ENCODE measurements at regions not wholly inside any gene's neighbourhood (a gene's known extent, or its start where the extent isn't known, plus 50 kb on each side); places are given as distances from the start of the nearest gene placed in this dataset.
A peak's percentile ranks its signal among the peaks of the same experiment; 100 is the strongest.

GRCh38 chr9:84139296-84140070 lies 158.9 kb downstream of the RMI1 start:
- TF ChIP-seq, protein P1, sequence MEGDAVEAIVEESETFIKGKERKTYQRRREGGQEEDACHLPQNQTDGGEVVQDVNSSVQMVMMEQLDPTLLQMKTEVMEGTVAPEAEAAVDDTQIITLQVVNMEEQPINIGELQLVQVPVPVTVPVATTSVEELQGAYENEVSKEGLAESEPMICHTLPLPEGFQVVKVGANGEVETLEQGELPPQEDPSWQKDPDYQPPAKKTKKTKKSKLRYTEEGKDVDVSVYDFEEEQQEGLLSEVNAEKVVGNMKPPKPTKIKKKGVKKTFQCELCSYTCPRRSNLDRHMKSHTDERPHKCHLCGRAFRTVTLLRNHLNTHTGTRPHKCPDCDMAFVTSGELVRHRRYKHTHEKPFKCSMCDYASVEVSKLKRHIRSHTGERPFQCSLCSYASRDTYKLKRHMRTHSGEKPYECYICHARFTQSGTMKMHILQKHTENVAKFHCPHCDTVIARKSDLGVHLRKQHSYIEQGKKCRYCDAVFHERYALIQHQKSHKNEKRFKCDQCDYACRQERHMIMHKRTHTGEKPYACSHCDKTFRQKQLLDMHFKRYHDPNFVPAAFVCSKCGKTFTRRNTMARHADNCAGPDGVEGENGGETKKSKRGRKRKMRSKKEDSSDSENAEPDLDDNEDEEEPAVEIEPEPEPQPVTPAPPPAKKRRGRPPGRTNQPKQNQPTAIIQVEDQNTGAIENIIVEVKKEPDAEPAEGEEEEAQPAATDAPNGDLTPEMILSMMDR (IDR thresholded peaks at IDR 0.05; ENCODE audit: insufficient read depth, low read depth, low read length, missing control alignments), result no peak
- DNase-seq (ENCODE audit: low read depth), result peak; percentile 55
- H3K4me3 ChIP-seq (ENCODE audit: low read depth, low read length), result no peak overlapping the region

DNA sequence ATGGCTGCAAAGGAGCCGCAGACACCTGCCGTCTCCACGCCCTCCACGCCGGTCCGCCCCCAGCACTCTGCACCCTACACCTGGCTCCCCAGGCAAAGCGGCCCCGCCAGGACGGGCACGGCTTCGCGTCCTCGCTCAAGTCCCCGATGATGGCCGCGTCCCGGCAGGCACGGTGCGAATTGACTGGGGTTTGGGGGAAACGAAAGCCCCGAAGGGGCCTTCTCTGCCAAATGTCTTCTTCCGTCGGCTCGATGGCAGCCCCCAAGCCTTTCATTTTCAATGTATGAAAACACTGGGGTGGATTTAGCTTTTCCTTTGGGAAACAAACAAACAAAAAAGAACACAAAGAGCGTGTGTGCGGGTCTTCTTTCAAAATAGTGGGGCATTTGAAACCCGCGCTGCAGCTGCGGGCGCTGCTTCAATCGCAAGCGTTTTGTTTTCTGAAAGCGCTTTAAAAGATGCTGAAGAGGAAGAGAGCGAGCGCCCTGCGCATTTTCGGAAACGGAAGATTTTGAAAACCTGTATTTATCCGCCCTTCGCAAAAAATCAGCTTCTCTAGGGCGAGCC lies 160.0 kb downstream of the RMI1 start:
- H3K4me3 ChIP-seq (ENCODE audit: low read depth, low read length), result peak overlapping the region; percentile 59
- TF ChIP-seq, protein P1 (IDR thresholded peaks at IDR 0.05; ENCODE audit: insufficient read depth, low read depth, low read length, missing control alignments), result no peak
- peak; percentile 27 for DNase-seq (ENCODE audit: low read depth)

DNA sequence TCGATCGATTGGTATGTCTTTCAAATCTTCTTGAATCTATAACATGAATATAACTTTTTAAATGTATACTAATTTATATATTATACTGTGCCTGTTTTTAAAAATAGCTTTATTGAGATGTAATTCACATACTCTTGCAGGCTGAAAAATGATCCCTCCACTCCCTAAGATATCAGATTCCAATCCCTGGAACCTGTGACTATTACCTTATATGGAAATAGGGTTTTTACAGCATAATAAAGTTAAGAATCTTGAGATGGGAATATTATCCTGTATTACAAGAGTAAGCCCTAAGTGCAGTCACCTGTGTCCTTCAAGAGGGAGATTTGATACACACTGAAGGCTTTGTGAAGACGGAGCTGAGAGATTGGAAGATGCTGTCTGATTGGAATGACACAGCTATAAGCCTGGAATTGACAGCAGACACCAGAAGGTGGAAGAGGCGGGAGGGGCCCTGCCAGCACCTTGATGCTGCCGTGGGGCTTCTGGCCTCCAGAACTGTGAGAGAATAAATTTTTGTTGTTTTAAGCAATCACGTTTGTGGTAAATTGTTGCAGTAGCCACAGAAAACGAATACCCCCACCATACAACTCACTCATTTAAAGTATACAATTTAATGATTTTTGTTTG lies 161.3 kb downstream of the RMI1 start:
- TF ChIP-seq, protein P1 (IDR thresholded peaks at IDR 0.05; ENCODE audit: insufficient read depth, low read depth, low read length, missing control alignments), result no peak
- no peak for DNase-seq (ENCODE audit: low read depth)
- H3K4me3 ChIP-seq (ENCODE audit: low read depth, low read length), result no peak overlapping the region

DNA sequence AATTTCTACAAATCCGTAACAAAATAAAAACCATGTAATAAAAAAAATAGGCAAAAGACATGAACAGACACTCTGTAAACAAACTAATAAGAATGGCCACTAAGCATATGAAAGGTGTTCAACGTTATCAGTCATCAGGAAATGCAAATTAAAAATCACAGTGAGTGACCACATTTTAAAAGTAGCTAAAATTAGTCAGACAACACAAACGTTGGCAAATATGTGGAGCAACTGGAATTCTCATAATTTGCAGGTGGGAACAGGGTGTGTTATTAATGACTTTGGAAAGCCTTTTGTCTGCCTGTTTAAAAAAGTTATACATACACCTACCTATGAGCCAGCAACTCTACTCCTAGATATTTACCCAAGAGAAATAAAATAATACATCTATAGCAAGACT lies 164.4 kb downstream of the RMI1 start:
- no peak overlapping the region for H3K4me3 ChIP-seq (ENCODE audit: low read depth, low read length)
- TF ChIP-seq, protein P1 (IDR thresholded peaks at IDR 0.05; ENCODE audit: insufficient read depth, low read depth, low read length, missing control alignments), result no peak

DNA sequence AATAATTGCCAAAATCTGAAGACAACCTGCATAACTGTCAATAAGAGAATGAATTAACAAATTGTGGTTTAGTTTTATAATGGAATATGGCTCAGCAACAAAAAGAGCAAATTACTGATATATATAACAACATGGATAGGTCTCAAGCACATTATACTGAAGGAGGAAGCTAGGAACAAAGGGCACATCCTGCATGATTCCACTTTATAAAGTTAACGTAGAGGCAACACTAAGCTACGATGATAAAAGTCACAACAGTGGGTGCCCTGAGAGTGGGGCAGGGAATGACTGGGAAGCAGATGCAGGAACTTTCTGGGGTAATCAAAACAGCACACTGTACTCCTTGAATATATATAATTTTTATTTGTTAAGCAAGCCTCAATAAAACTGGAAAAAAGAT lies 165.2 kb downstream of the RMI1 start:
- no peak overlapping the region for H3K4me3 ChIP-seq (ENCODE audit: low read depth, low read length)
- TF ChIP-seq, protein P1 (IDR thresholded peaks at IDR 0.05; ENCODE audit: insufficient read depth, low read depth, low read length, missing control alignments), result no peak
- no peak for DNase-seq (ENCODE audit: low read depth)

More for the DNA sequence above, 164.4 kb downstream of the RMI1 start:
- no peak for DNase-seq (ENCODE audit: low read depth)

- no peak for DNase-seq (ENCODE audit: low read depth)
- TF ChIP-seq, protein P1 (IDR thresholded peaks at IDR 0.05; ENCODE audit: insufficient read depth, low read depth, low read length, missing control alignments), result no peak
- H3K4me3 ChIP-seq (ENCODE audit: low read depth, low read length), result no peak overlapping the region
These were observed 166.5 kb downstream of the RMI1 start for GRCh38 chr9:84146893-84147710.
